ENCODE measurements at regions not wholly inside any gene's neighbourhood (a gene's known extent, or its start where the extent isn't known, plus 50 kb on each side); places are given as distances from the start of the nearest gene placed in this dataset.

DNA sequence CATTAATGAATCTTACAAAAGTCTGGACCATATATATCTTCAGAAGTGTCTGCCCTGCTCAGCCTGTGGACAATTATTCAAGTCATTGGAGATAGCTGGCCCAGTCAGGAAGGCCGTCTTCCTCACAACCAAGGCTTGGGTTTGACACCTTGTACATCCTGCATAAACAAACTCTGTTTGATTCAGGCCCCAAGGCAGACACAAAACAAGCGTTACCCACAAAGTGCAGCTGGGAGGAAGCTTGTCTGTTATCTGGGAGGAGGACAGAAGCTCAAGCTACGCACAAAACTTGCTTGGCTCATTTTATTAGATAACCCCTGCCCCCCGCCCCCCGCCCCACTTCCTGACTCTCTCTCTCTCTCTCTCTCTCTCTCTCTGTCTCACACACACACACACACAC lies 166.9 kb upstream of the WDR11 start:
- CTCF ChIA-PET (ENCODE audit: low intra/inter-chr PET ratio, low total read pairs) = no interaction called here

GRCh38 chr10:120685136-120685535 lies 166.0 kb upstream of the WDR11 start:
- no peak for ATAC-seq
- H3K9me3 ChIP-seq (ENCODE audit: low read length) = no peaks in the 10 kb centered on the region
- H3K27ac ChIP-seq (ENCODE audit: extremely low read length, insufficient read depth, low read length) = no peak overlapping the region
- in situ Hi-C loops (cut with HindIII; ENCODE audit: extremely low pct_ligation_motif_present, low pct_unique_long_range_greater_than_20kb) = no loop called here
- 0% methylated on average over 4 of the region's 4 CpGs for WGBS (ENCODE audit: low lambda C conversion rate)
- FAIRE-seq = no peak
- intact Hi-C loops (cut with micrococcal nuclease; ENCODE audit: unreplicated experiment) = no loop called here
- ChIA-PET CTCF (ENCODE audit: low intra/inter-chr PET ratio, low total read pairs) (no interaction called here), POLR2A (no interaction called here)
- BruUV-seq (replicated peaks) = no TSS peak
- H3K4me3 ChIP-seq (replicated peaks in 1 of 3; ENCODE audit: insufficient read depth in 1 of 3, low read depth in 2 of 3, low read length in 3 of 3) = no peak overlapping the region
- H4K20me1 ChIP-seq (ENCODE audit: insufficient read depth, low read length) = no peaks in the 10 kb centered on the region
- no peaks in the 10 kb centered on the region for H3K4me1 ChIP-seq (ENCODE audit: insufficient read depth, low read length)
- H3K36me3 ChIP-seq (replicated peaks in 1 of 2; ENCODE audit: control insufficient read depth in 1 of 2, insufficient read depth in 2 of 2, low read length in 2 of 2) = no peaks in the 10 kb centered on the region
- H2AFZ ChIP-seq (ENCODE audit: low read length) = no peak overlapping the region
- no peaks in the 10 kb centered on the region for H3K79me2 ChIP-seq (ENCODE audit: insufficient read depth, low read length)
- H3K4me2 ChIP-seq (ENCODE audit: low read depth, low read length) = no peak overlapping the region
- DNase-seq (ENCODE audit: low spot score) = no peak
- H3K9ac ChIP-seq (ENCODE audit: insufficient read depth, low read depth, low read length) = no peak overlapping the region
- H3K27me3 ChIP-seq (ENCODE audit: control insufficient read depth in 1 of 2, insufficient read depth in 2 of 2, low read length in 2 of 2) = peaks cover 0 to 5% of the 10 kb centered on the region in 2 experiments; a peak in 3 of 5 replicates
- no peak for TF ChIP-seq SP2 (CRISPR knock-in tag; IDR thresholded peaks at IDR 0.05)
- TF ChIP-seq, protein P1, sequence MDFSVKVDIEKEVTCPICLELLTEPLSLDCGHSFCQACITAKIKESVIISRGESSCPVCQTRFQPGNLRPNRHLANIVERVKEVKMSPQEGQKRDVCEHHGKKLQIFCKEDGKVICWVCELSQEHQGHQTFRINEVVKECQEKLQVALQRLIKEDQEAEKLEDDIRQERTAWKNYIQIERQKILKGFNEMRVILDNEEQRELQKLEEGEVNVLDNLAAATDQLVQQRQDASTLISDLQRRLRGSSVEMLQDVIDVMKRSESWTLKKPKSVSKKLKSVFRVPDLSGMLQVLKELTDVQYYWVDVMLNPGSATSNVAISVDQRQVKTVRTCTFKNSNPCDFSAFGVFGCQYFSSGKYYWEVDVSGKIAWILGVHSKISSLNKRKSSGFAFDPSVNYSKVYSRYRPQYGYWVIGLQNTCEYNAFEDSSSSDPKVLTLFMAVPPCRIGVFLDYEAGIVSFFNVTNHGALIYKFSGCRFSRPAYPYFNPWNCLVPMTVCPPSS (IDR thresholded peaks at IDR 0.05) = no peak
- TF ChIP-seq, protein P2, sequence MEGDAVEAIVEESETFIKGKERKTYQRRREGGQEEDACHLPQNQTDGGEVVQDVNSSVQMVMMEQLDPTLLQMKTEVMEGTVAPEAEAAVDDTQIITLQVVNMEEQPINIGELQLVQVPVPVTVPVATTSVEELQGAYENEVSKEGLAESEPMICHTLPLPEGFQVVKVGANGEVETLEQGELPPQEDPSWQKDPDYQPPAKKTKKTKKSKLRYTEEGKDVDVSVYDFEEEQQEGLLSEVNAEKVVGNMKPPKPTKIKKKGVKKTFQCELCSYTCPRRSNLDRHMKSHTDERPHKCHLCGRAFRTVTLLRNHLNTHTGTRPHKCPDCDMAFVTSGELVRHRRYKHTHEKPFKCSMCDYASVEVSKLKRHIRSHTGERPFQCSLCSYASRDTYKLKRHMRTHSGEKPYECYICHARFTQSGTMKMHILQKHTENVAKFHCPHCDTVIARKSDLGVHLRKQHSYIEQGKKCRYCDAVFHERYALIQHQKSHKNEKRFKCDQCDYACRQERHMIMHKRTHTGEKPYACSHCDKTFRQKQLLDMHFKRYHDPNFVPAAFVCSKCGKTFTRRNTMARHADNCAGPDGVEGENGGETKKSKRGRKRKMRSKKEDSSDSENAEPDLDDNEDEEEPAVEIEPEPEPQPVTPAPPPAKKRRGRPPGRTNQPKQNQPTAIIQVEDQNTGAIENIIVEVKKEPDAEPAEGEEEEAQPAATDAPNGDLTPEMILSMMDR (CRISPR knock-in tag; IDR thresholded peaks at IDR 0.05) = no peak
- no peak for TF ChIP-seq ZBTB26 (CRISPR knock-in tag; IDR thresholded peaks at IDR 0.05; ENCODE audit: borderline replicate concordance)
- TF ChIP-seq KAT8 (CRISPR knock-in tag; IDR thresholded peaks at IDR 0.05) = no peak
- TF ChIP-seq GFI1 (CRISPR knock-in tag; IDR thresholded peaks at IDR 0.05; ENCODE audit: borderline replicate concordance) = no peak
- TF ChIP-seq ZNF276 (CRISPR knock-in tag; IDR thresholded peaks at IDR 0.05; ENCODE audit: low read depth) = no peak

More for the DNA sequence above, 166.9 kb upstream of the WDR11 start:
- H3K9me3 ChIP-seq (ENCODE audit: low read length) = no peaks in the 10 kb centered on the region
- no peaks in the 10 kb centered on the region for H3K79me2 ChIP-seq (ENCODE audit: insufficient read depth, low read length)
- no peak overlapping the region for H3K4me2 ChIP-seq (ENCODE audit: low read depth, low read length)
- in situ Hi-C loops (cut with HindIII; ENCODE audit: extremely low pct_ligation_motif_present, low pct_unique_long_range_greater_than_20kb) (no loop called here), intact Hi-C loops (cut with micrococcal nuclease; ENCODE audit: unreplicated experiment) (no loop called here)
- H3K27ac ChIP-seq (ENCODE audit: extremely low read length, insufficient read depth, low read length) = no peak overlapping the region
- DNase-seq (ENCODE audit: low spot score) (no peak), ATAC-seq (no peak), FAIRE-seq (no peak)
- no peaks in the 10 kb centered on the region for H3K4me1 ChIP-seq (ENCODE audit: insufficient read depth, low read length)
- 11% methylated on average over 3 of the region's 5 CpGs for WGBS (ENCODE audit: low lambda C conversion rate)
- no peaks in the 10 kb centered on the region for H4K20me1 ChIP-seq (ENCODE audit: insufficient read depth, low read length)
- no peaks in the 10 kb centered on the region for H3K36me3 ChIP-seq (replicated peaks in 1 of 2; ENCODE audit: control insufficient read depth in 1 of 2, insufficient read depth in 2 of 2, low read length in 2 of 2)
- H3K27me3 ChIP-seq (ENCODE audit: control insufficient read depth in 1 of 2, insufficient read depth in 2 of 2, low read length in 2 of 2) = peaks cover 0 to 5% of the 10 kb centered on the region in 2 experiments; a peak in 3 of 5 replicates
- H3K4me3 ChIP-seq (replicated peaks in 1 of 3; ENCODE audit: insufficient read depth in 1 of 3, low read depth in 2 of 3, low read length in 3 of 3) = no peak overlapping the region
- TF ChIP-seq BCL6 (CRISPR knock-in tag; IDR thresholded peaks at IDR 0.05) (no peak), POLR2AphosphoS5 (IDR thresholded peaks at IDR 0.05; ENCODE audit: low read depth, low read length) (no peak)
- H2AFZ ChIP-seq (ENCODE audit: low read length) = no peak overlapping the region
- H3K9ac ChIP-seq (ENCODE audit: insufficient read depth, low read depth, low read length) = no peak overlapping the region
- POLR2A ChIA-PET = no interaction called here
- no TSS peak for BruUV-seq (replicated peaks)
